RWPE2 (cell line): ENCODE measurements at regions not wholly inside any gene's neighbourhood (a gene's known extent, or its start where the extent isn't known, plus 50 kb on each side); places are given as distances from the start of the nearest gene placed in this dataset.

Experiments used
- ATAC-seq: fragments of 200-7000 bp; cut with Tn5 transposase; 3 replicates; pipeline ENCODE4 v1.9.1; 2021; ENCODE audit warnings: low read depth
- DNase-seq: peaks from one replicate; pipeline ENCODE4 v3.0.0-alpha.2; 2020; ENCODE audit warnings: low spot score
- H3K27ac ChIP-seq: fragments of 450-650 bp; 2 replicates; pipeline ENCODE4 v1.5.1; 2017; ENCODE audit warnings: mild to moderate bottlenecking; ENCODE audit not compliant: poor library complexity, severe bottlenecking
- H3K27me3 ChIP-seq: fragments of 250-450 bp; sonication (Bioruptor Pico); 2 replicates; pipeline ENCODE4 v1.5.1; 2021; ENCODE audit warnings: mild to moderate bottlenecking, moderate library complexity; ENCODE audit not compliant: insufficient read depth, poor library complexity, severe bottlenecking
- H3K36me3 ChIP-seq: fragments of 250-450 bp; sonication (Bioruptor Pico); 2 replicates; pipeline ENCODE4 v1.5.1; 2020; ENCODE audit warnings: low read depth, mild to moderate bottlenecking, moderate library complexity
- H3K4me1 ChIP-seq: fragments of 250-450 bp; sonication (Bioruptor Pico); 2 replicates; pipeline ENCODE4 v1.5.1; 2021; ENCODE audit warnings: mild to moderate bottlenecking, moderate library complexity; ENCODE audit not compliant: insufficient read depth, poor library complexity, severe bottlenecking
- H3K4me3 ChIP-seq: fragments of 250-450 bp; sonication (Bioruptor Pico); 2 replicates; pipeline ENCODE4 v1.5.1; 2021; ENCODE audit warnings: mild to moderate bottlenecking, moderate library complexity; ENCODE audit not compliant: severe bottlenecking
- H3K9me3 ChIP-seq: fragments of 250-450 bp; sonication (Bioruptor Pico); 2 replicates; pipeline ENCODE4 v1.5.1; 2021; ENCODE audit warnings: mild to moderate bottlenecking, moderate library complexity; ENCODE audit not compliant: severe bottlenecking
- CTCF ChIP-seq: fragments of 450-650 bp; IDR thresholded peaks from one replicate; pipeline ENCODE4 v1.5.1; 2017; ENCODE audit warnings: mild to moderate bottlenecking, moderate library complexity; ENCODE audit not compliant: poor library complexity, severe bottlenecking

GRCh38 chr4:14315129-14315528 is 687.2 kb upstream of the CPEB2 start:
- H3K9me3 ChIP-seq, result no peaks in the 10 kb centered on the region
- no peaks in the 10 kb centered on the region for H3K4me1 ChIP-seq
- ATAC-seq, result no peak
- H3K27ac ChIP-seq, result no peak overlapping the region
- H3K36me3 ChIP-seq, result no peaks in the 10 kb centered on the region
- no peak for TF ChIP-seq CTCF
- H3K4me3 ChIP-seq, result no peak overlapping the region
- H3K27me3 ChIP-seq, result no peaks in the 10 kb centered on the region
- no peak for DNase-seq

- no peak for TF ChIP-seq CTCF
- H3K4me1 ChIP-seq, result no peaks in the 10 kb centered on the region
- H3K4me3 ChIP-seq, result no peak overlapping the region
- DNase-seq (no peak), ATAC-seq (no peak)
- H3K9me3 ChIP-seq, result no peaks in the 10 kb centered on the region
- H3K27ac ChIP-seq, result no peak overlapping the region
- H3K36me3 ChIP-seq, result no peaks in the 10 kb centered on the region
- no peaks in the 10 kb centered on the region for H3K27me3 ChIP-seq
These were observed 684.9 kb upstream of the CPEB2 start for GRCh38 chr4:14317351-14317750.

GRCh38 chr4:14318671-14319070 is 683.6 kb upstream of the CPEB2 start:
- Histone ChIP-seq H3K4me3 (no peak overlapping the region), H3K27ac (no peak overlapping the region), H3K4me1 (no peaks in the 10 kb centered on the region), H3K36me3 (no peaks in the 10 kb centered on the region), H3K27me3 (no peaks in the 10 kb centered on the region), H3K9me3 (no peaks in the 10 kb centered on the region)
- DNase-seq, result no peak
- TF ChIP-seq CTCF, result no peak
- ATAC-seq, result no peak

- TF ChIP-seq CTCF, result no peak
- H3K9me3 ChIP-seq, result no peaks in the 10 kb centered on the region
- no peak overlapping the region for H3K4me3 ChIP-seq
- ATAC-seq, result no peak
- no peaks in the 10 kb centered on the region for H3K27me3 ChIP-seq
- no peak overlapping the region for H3K27ac ChIP-seq
- H3K4me1 ChIP-seq, result no peaks in the 10 kb centered on the region
- DNase-seq, result no peak
- no peaks in the 10 kb centered on the region for H3K36me3 ChIP-seq
These were observed 680.6 kb upstream of the CPEB2 start for GRCh38 chr4:14321723-14322122.

GRCh38 chr4:14323191-14323590 is 679.1 kb upstream of the CPEB2 start:
- Histone ChIP-seq H3K27me3 (no peaks in the 10 kb centered on the region), H3K4me1 (no peaks in the 10 kb centered on the region), H3K4me3 (no peak overlapping the region), H3K9me3 (no peaks in the 10 kb centered on the region), H3K27ac (no peak overlapping the region), H3K36me3 (no peaks in the 10 kb centered on the region)
- DNase-seq (no peak), ATAC-seq (no peak)
- TF ChIP-seq CTCF, result no peak
